ENCODE measurements at regions not wholly inside any gene's neighbourhood (a gene's known extent, or its start where the extent isn't known, plus 50 kb on each side); places are given as distances from the start of the nearest gene placed in this dataset.

DNA sequence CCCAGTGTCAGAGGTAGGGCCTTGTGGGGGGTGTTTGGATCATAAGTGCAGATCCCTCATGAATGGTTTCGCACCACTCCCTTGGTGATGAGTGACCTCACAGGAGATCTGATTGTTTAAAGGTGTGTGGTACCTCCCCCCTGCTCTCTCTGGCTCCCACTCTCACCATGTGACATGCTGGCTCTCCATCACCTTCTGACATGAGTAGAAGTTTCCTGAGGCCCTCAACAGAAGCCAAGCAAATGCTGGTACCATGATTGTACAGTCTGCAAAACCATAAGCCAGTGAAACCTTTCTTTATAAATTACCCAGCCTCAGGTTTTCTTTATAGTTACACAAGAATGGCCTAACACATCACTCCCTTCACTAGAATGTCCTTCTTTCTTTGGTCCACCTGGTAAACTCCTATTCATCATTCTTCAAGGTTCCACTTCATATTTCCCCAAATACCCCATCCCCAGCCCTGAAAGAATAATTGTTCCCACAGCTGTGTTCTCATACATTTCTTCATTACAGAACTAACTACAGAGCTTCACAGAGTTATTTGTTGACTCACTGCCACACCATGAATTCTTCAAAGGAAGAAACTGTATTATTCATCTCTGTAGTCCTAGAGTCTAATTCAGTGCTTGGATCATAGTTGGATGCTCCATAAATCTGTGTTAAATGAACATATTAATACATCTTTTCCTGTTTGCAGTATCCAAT lies 81.2 kb upstream of the STK17B start:
- TF ChIP-seq POLR2AphosphoS5 (IDR thresholded peaks at IDR 0.05; ENCODE audit: insufficient read depth, low read depth, low read length) (no peak), JUN (IDR thresholded peaks at IDR 0.05; ENCODE audit: borderline replicate concordance, insufficient read depth, insufficient read length, low read depth) (no peak), MYC (IDR thresholded peaks at IDR 0.05; ENCODE audit: low read depth, low read length) (no peak), GATA2 (IDR thresholded peaks at IDR 0.05; ENCODE audit: insufficient read depth, insufficient read length, low read depth, low read length) (no peak), POLR2A (IDR thresholded peaks at IDR 0.05; ENCODE audit: low read depth, low read length) (no peak), EZH2 (IDR thresholded peaks at IDR 0.05; ENCODE audit: borderline replicate concordance, low read depth, low read length, severe bottlenecking) (no peak), FOS (IDR thresholded peaks at IDR 0.05; ENCODE audit: borderline replicate concordance, insufficient read depth, low read length) (no peak)
- TF ChIP-seq, protein P1, sequence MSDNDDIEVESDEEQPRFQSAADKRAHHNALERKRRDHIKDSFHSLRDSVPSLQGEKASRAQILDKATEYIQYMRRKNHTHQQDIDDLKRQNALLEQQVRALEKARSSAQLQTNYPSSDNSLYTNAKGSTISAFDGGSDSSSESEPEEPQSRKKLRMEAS (IDR thresholded peaks at IDR 0.05; ENCODE audit: insufficient read depth, insufficient read length): no peak
- TF ChIP-seq, protein P2, sequence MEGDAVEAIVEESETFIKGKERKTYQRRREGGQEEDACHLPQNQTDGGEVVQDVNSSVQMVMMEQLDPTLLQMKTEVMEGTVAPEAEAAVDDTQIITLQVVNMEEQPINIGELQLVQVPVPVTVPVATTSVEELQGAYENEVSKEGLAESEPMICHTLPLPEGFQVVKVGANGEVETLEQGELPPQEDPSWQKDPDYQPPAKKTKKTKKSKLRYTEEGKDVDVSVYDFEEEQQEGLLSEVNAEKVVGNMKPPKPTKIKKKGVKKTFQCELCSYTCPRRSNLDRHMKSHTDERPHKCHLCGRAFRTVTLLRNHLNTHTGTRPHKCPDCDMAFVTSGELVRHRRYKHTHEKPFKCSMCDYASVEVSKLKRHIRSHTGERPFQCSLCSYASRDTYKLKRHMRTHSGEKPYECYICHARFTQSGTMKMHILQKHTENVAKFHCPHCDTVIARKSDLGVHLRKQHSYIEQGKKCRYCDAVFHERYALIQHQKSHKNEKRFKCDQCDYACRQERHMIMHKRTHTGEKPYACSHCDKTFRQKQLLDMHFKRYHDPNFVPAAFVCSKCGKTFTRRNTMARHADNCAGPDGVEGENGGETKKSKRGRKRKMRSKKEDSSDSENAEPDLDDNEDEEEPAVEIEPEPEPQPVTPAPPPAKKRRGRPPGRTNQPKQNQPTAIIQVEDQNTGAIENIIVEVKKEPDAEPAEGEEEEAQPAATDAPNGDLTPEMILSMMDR (IDR thresholded peaks at IDR 0.05; ENCODE audit: extremely low read depth in 1 of 2, insufficient read depth in 1 of 2, low read depth in 1 of 2, low read length in 2 of 2): no peak
- BruUV-seq (replicated peaks): no TSS peak
- ChIA-PET CTCF (interaction anchor here (1.3 kb wide), 1 partner anchor 24 kb away, joined by 3 read pairs; no protein-coding TSS in a partner anchor), POLR2A (no interaction called here)
- no peak overlapping the region for H3K27ac ChIP-seq (ENCODE audit: insufficient read depth, low read depth, low read length)
- H3K27me3 ChIP-seq (ENCODE audit: control insufficient read depth in 2 of 2, insufficient read depth in 2 of 2, low read length in 2 of 2): no peaks in the 10 kb centered on the region
- peaks cover 4% of the 10 kb centered on the region for H3K4me1 ChIP-seq (ENCODE audit: control insufficient read depth, extremely low read depth, insufficient read depth, low read length)
- peaks cover 3% of the 10 kb centered on the region for H3K79me2 ChIP-seq (ENCODE audit: control insufficient read depth, insufficient read depth, low read length)
- FAIRE-seq: no peak
- H2AFZ ChIP-seq (ENCODE audit: low read depth, low read length): no peak overlapping the region
- H3K9me1 ChIP-seq (replicated peaks; ENCODE audit: control insufficient read depth, extremely low read depth, insufficient read depth, low read length): no peaks in the 10 kb centered on the region
- H3K4me2 ChIP-seq (ENCODE audit: insufficient read depth, low read length): no peak overlapping the region
- H4K20me1 ChIP-seq (replicated peaks; ENCODE audit: control insufficient read depth, extremely low read depth, insufficient read depth, low read length): no peaks in the 10 kb centered on the region
- DNase-seq (ENCODE audit: low read depth, low spot score): no peak
- peaks cover 12 to 48% of the 10 kb centered on the region in 2 experiments for H3K36me3 ChIP-seq (ENCODE audit: control insufficient read depth in 2 of 2, extremely low read depth in 1 of 2, insufficient read depth in 2 of 2, low read length in 2 of 2)
- H3K4me3 ChIP-seq (replicated peaks in 1 of 3; ENCODE audit: insufficient read depth in 1 of 3, low read depth in 1 of 3, low read length in 3 of 3): no peak overlapping the region
- dilution Hi-C loops (cut with MboI; ENCODE audit: extremely low pct_ligation_motif_present, low sequenced_read_pairs) (no loop called here), intact Hi-C loops (cut with micrococcal nuclease) (no loop called here)
- no peaks in the 10 kb centered on the region for H3K9me3 ChIP-seq (replicated peaks; ENCODE audit: control insufficient read depth, insufficient read depth, low read length)
- H3K9ac ChIP-seq (replicated peaks; ENCODE audit: extremely low read depth, insufficient read depth, low read length): no peak overlapping the region

Data from endothelial cell of umbilical vein (primary cell).